ENCODE measurements at regions not wholly inside any gene's neighbourhood (a gene's known extent, or its start where the extent isn't known, plus 50 kb on each side); places are given as distances from the start of the nearest gene placed in this dataset.
A peak's percentile ranks its signal among the peaks of the same experiment; 100 is the strongest.
"Not testable (repeated sequence)": the region's sequence is repeated elsewhere in the genome, so short reads cannot be mapped to it uniquely, and the experiment has no call there.

DNA sequence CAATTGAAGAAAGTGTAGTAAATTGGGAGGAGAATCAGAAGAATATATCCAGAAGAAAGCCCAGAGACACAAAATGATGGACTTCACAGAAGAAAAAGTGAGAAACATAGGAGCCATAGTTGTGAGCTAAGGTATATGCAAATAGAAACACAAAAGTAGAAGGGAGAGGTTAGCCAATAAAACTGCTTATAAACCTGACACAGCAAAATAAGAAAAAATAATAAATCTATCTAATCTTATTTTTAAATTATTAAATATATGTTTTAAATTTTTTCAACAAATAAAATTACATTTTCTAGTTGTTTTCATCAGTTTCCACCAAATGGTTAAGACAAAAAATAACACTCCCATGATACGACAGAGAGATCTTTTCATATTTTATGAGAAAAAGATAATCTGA lies 903.5 kb downstream of the DNAJB9 start:
- no peaks in the 10 kb centered on the region for H3K36me3 ChIP-seq
- DNase-seq, result no peak
- H3K9me3 ChIP-seq, result no peaks in the 10 kb centered on the region
- H3K27ac ChIP-seq, result no peak overlapping the region
- no peak for ATAC-seq
- H3K4me1 ChIP-seq, result no peaks in the 10 kb centered on the region
- intact Hi-C loops (cut with DNase I), result no loop called here
- H3K27me3 ChIP-seq, result no peaks in the 10 kb centered on the region
- H3K4me3 ChIP-seq, result no peak overlapping the region
- TF ChIP-seq, protein P1, sequence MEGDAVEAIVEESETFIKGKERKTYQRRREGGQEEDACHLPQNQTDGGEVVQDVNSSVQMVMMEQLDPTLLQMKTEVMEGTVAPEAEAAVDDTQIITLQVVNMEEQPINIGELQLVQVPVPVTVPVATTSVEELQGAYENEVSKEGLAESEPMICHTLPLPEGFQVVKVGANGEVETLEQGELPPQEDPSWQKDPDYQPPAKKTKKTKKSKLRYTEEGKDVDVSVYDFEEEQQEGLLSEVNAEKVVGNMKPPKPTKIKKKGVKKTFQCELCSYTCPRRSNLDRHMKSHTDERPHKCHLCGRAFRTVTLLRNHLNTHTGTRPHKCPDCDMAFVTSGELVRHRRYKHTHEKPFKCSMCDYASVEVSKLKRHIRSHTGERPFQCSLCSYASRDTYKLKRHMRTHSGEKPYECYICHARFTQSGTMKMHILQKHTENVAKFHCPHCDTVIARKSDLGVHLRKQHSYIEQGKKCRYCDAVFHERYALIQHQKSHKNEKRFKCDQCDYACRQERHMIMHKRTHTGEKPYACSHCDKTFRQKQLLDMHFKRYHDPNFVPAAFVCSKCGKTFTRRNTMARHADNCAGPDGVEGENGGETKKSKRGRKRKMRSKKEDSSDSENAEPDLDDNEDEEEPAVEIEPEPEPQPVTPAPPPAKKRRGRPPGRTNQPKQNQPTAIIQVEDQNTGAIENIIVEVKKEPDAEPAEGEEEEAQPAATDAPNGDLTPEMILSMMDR (IDR thresholded peaks at IDR 0.05), result no peak

DNA sequence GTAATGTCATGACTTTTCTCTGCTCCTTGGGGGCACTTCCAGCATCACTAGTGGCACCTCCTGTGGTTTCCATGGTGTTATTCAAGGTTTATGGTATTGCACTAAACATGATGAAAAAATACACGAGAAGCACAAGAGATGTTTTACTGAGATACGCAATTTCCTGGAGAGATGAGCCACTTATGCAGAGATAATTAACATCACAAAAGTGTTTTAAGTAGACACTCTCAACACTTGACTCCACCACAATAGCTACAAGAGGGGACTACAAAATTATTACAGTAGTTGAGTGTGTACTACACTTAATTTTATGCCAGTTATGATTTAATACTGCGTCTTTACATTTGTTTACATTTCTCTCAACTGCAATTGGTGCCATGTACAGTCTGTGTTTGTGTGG lies 906.7 kb downstream of the DNAJB9 start:
- H3K27me3 ChIP-seq, result no peaks in the 10 kb centered on the region
- no peaks in the 10 kb centered on the region for H3K9me3 ChIP-seq
- intact Hi-C loops (cut with DNase I), result no loop called here
- TF ChIP-seq, protein P1 (IDR thresholded peaks at IDR 0.05), result no peak
- H3K27ac ChIP-seq, result no peak overlapping the region
- ATAC-seq (no peak), DNase-seq (no peak)
- H3K36me3 ChIP-seq, result no peaks in the 10 kb centered on the region
- no peak overlapping the region for H3K4me3 ChIP-seq
- H3K4me1 ChIP-seq, result no peaks in the 10 kb centered on the region

DNA sequence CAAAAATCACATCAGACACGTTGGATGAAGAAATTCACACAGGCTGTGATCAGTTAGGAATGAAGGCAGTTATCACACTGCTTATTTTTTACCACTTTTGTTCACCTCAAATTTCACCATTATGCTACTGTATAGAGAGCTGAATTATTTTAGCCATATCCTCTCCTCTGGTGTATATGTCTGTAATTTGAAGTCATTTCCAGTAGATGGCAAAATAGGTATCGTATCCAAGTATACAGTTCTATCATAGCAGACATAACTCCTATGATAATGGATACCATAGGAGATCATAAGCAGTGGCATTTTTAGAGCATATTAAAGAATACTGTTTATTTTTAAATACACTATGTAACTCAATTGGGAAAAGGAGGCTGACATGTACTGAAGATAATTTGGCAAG lies 909.7 kb downstream of the DNAJB9 start:
- peak; percentile 57 for ATAC-seq
- intact Hi-C loops (cut with DNase I), result no loop called here
- Histone ChIP-seq H3K27me3 (no peaks in the 10 kb centered on the region), H3K4me1 (no peaks in the 10 kb centered on the region), H3K9me3 (no peaks in the 10 kb centered on the region), H3K27ac (no peak overlapping the region), H3K4me3 (no peak overlapping the region), H3K36me3 (no peaks in the 10 kb centered on the region)
- TF ChIP-seq, protein P1 (IDR thresholded peaks at IDR 0.05), result no peak
- peak in 2 of 4 donors; percentile 9 to 12 for DNase-seq

DNA sequence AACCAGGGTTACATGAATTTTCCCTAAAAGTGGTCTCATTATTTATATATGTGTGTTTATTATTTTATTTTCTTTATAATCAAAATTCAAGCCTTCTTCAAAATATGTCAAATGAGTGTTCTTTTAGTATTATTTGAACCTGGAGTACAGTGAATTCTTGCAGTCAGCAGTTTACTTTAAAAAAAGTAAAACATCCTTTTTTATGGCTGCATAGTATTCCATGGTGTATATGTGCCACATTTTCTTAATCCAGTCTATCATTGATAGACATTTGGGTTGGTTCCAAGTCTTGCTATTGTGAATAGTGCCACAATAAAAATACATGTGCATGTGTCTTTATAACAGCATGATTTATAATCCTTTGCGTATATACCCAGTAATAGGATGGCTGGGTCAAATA lies 920.9 kb downstream of the DNAJB9 start:
- not testable (repeated sequence) for ATAC-seq

DNA sequence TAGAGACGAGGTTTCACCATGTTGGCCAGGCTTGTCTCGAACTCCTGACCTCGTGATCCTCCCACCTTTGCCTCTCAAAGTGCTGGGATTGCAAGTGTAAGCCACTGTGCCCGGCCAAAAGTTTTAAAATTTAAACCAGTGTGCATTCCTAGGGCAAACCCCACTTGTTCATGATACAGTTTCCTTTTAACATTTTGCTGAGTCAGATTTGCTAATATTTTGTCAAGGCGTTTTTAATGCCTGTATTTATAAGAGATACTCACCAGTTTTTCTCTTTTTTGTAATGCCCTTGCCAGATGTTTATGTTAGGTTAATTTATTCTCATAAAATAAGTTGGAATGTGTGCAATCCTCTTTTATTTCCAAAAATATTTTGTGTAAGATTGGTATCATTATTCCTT lies 927.4 kb downstream of the DNAJB9 start:
- ATAC-seq (no peak), DNase-seq (no peak)
- intact Hi-C loops (cut with DNase I), result no loop called here
- Histone ChIP-seq H3K9me3 (peaks cover 0 to 3% of the 10 kb centered on the region in 2 donors), H3K4me3 (no peak overlapping the region), H3K27me3 (no peaks in the 10 kb centered on the region), H3K4me1 (no peaks in the 10 kb centered on the region), H3K27ac (no peak overlapping the region), H3K36me3 (no peaks in the 10 kb centered on the region)
- TF ChIP-seq, protein P1 (IDR thresholded peaks at IDR 0.05), result no peak

More for the DNA sequence above, 920.9 kb downstream of the DNAJB9 start:
- H3K4me3 ChIP-seq; H3K9me3 ChIP-seq; H3K27me3 ChIP-seq; H3K4me1 ChIP-seq; DNase-seq; H3K36me3 ChIP-seq; intact Hi-C loops (cut with DNase I); H3K27ac ChIP-seq: not testable (repeated sequence)

DNA sequence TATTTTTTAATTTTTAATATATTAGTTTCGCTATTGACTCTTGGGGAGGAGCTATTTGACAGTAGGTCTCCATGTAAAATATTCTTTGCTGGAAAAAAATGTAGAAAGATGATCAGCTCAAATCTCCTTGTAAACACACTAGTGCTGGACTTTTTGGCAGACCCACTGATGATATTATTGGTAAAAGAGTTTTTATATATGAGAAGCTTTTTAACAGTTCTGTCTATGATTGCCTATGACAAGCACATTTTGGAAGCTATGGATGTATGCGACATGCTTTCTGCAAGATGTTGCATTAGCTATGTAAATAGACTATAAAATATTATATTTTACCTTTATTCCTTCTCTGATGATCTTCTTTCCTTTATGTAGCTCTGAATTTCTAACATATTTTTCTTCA lies 928.5 kb downstream of the DNAJB9 start:
- Histone ChIP-seq H3K36me3 (no peaks in the 10 kb centered on the region), H3K27ac (no peak overlapping the region), H3K4me3 (no peak overlapping the region), H3K9me3 (peaks cover 0 to 3% of the 10 kb centered on the region in 2 donors), H3K27me3 (no peaks in the 10 kb centered on the region), H3K4me1 (no peaks in the 10 kb centered on the region)
- TF ChIP-seq, protein P1 (IDR thresholded peaks at IDR 0.05), result no peak
- ATAC-seq, result no peak
- no peak for DNase-seq
- intact Hi-C loops (cut with DNase I), result no loop called here
